ENCODE measurements at regions not wholly inside any gene's neighbourhood (a gene's known extent, or its start where the extent isn't known, plus 50 kb on each side); places are given as distances from the start of the nearest gene placed in this dataset.

- Histone ChIP-seq H2AFZ (ENCODE audit: low read depth, low read length, poor library complexity, severe bottlenecking) (peak overlapping the region; percentile 89), H3K9me2 (ENCODE audit: insufficient read depth) (no peaks in the 10 kb centered on the region), H3K4me2 (ENCODE audit: low read length) (peak overlapping the region; percentile 59; the same call in 1 of the 2 replicates), H3K36me3 (ENCODE audit: control insufficient read depth in 1 of 2, insufficient read depth in 2 of 2, low read length in 2 of 2) (no peaks in the 10 kb centered on the region), H3K27me3 (ENCODE audit: insufficient read depth, low read length) (no peaks in the 10 kb centered on the region), H3K27ac (ENCODE audit: low read depth, low read length) (no peak overlapping the region), H3K9me3 (ENCODE audit: control insufficient read depth in 1 of 2, insufficient read depth in 1 of 2, low read depth in 1 of 2, low read length in 2 of 2) (no peaks in the 10 kb centered on the region), H3K4me3 (replicated peaks in 1 of 2; ENCODE audit: low read depth in 1 of 2, low read length in 2 of 2) (no peak overlapping the region), H3K79me2 (ENCODE audit: insufficient read depth, low read length) (no peaks in the 10 kb centered on the region), H3K9ac (ENCODE audit: low read length) (no peak overlapping the region), H4K20me1 (ENCODE audit: insufficient read depth) (no peaks in the 10 kb centered on the region), H3K4me1 (ENCODE audit: control insufficient read depth in 1 of 2, insufficient read depth in 2 of 2, low read length in 2 of 2) (peaks cover 7 to 39% of the 10 kb centered on the region in 2 experiments)
- RAD21 ChIA-PET (ENCODE audit: low non-redundant PET in 1 of 2, low total read pairs in 2 of 2, uncharacterized antibody in 2 of 2, unreplicated experiment in 2 of 2), result interaction anchor here in 1 of 2 experiments (2.0 kb wide), 1 partner anchor 117 kb away, joined by 9 read pairs; no protein-coding TSS in a partner anchor
- intact Hi-C loops (cut with micrococcal nuclease), result loop anchor here (1.0 to 5.0 kb wide), 3 partner anchors 117 to 433 kb away; partner anchors contain the start of gene TMEM242
- no peak for TF ChIP-seq JUND (IDR thresholded peaks at IDR 0.05)
- no peak for TF ChIP-seq CEBPB (IDR thresholded peaks at IDR 0.05; ENCODE audit: low read depth)
- TF ChIP-seq ZFX (IDR thresholded peaks at IDR 0.05), result no peak
- no peak for TF ChIP-seq SRF (IDR thresholded peaks at IDR 0.05; ENCODE audit: low read depth)
- POLR2A ChIA-PET, result no interaction called here
- CTCF ChIA-PET, result interaction anchor here (0.9 to 2.6 kb wide), 6 partner anchors 85 to 316 kb away, joined by 4 to 22 read pairs (median 6); no protein-coding TSS in a partner anchor
- DNase-seq (ENCODE audit: low read depth, low spot score) (no peak), ATAC-seq (no peak)
- no TSS peak for BruUV-seq (replicated peaks)
Observed at GRCh38 chr6:157755746-157756411, 67.2 kb upstream of the SNX9 start.

GRCh38 chr6:157756708-157757429, 66.2 kb upstream of the SNX9 start:
- CTCF ChIA-PET, result interaction anchor here (0.6 to 2.6 kb wide), 14 partner anchors 8 to 375 kb away, joined by 3 to 22 read pairs (median 4); no protein-coding TSS in a partner anchor
- POLR2A ChIA-PET, result interaction anchor here (1.6 kb wide), 1 partner anchor 14 kb away, joined by 3 read pairs; no protein-coding TSS in a partner anchor
- TF ChIP-seq POLR2AphosphoS5 (IDR thresholded peaks at IDR 0.05; ENCODE audit: low read depth, low read length) (peak; percentile 29; the same call in 1 of the 2 replicates), ATF3 (IDR thresholded peaks at IDR 0.05) (no peak), YY1 (IDR thresholded peaks at IDR 0.05; ENCODE audit: extremely low read depth, insufficient replicate concordance, low read depth, low read length) (peak; percentile 61), TCF7L2 (IDR thresholded peaks at IDR 0.05; ENCODE audit: borderline replicate concordance, extremely low read depth, insufficient read depth, insufficient read length) (no peak), SRF (IDR thresholded peaks at IDR 0.05; ENCODE audit: low read depth) (no peak), EZH2phosphoT487 (IDR thresholded peaks at IDR 0.05; ENCODE audit: borderline replicate concordance) (no peak), CEBPB (IDR thresholded peaks at IDR 0.05; ENCODE audit: low read depth) (no peak), CTCF (IDR thresholded peaks at IDR 0.05 in 2 of 3, conservative IDR thresholded peaks at IDR 0.05 in 1 of 3; ENCODE audit: borderline replicate concordance in 1 of 3, insufficient read depth in 1 of 3, low read depth in 2 of 3, low read length in 2 of 3) (peak in 2 of 3 experiments; percentile 79 to 88; a peak in 4 of 6 replicates)

More at GRCh38 chr6:157756708-157757429, 66.2 kb upstream of the SNX9 start:
- RAD21 ChIA-PET (ENCODE audit: low non-redundant PET in 1 of 2, low total read pairs in 2 of 2, uncharacterized antibody in 2 of 2, unreplicated experiment in 2 of 2), result interaction anchor here (1.0 to 2.0 kb wide), 2 partner anchors 116 to 117 kb away, joined by 6 to 9 read pairs; no protein-coding TSS in a partner anchor
- Histone ChIP-seq H3K4me1 (ENCODE audit: control insufficient read depth in 1 of 2, insufficient read depth in 2 of 2, low read length in 2 of 2) (peaks cover 17 to 49% of the 10 kb centered on the region in 2 experiments), H4K20me1 (ENCODE audit: insufficient read depth) (no peaks in the 10 kb centered on the region), H2AFZ (ENCODE audit: low read depth, low read length, poor library complexity, severe bottlenecking) (peak overlapping the region; percentile 89), H3K36me3 (ENCODE audit: control insufficient read depth in 1 of 2, insufficient read depth in 2 of 2, low read length in 2 of 2) (no peaks in the 10 kb centered on the region), H3K9me3 (ENCODE audit: control insufficient read depth in 1 of 2, insufficient read depth in 1 of 2, low read depth in 1 of 2, low read length in 2 of 2) (no peaks in the 10 kb centered on the region), H3K9me2 (ENCODE audit: insufficient read depth) (no peaks in the 10 kb centered on the region), H3K4me2 (ENCODE audit: low read length) (peak overlapping the region; percentile 59), H3K79me2 (ENCODE audit: insufficient read depth, low read length) (no peaks in the 10 kb centered on the region), H3K9ac (ENCODE audit: low read length) (0 out of 2 replicates have a peak overlapping the region, but pooled peaks have one; percentile 15), H3K27me3 (ENCODE audit: insufficient read depth, low read length) (no peaks in the 10 kb centered on the region), H3K4me3 (replicated peaks in 1 of 2; ENCODE audit: low read depth in 1 of 2, low read length in 2 of 2) (peak overlapping the region in 1 of 2 experiments; percentile 18; a peak in 1 of 4 replicates), H3K27ac (ENCODE audit: low read depth, low read length) (no peak overlapping the region)
- peak; percentile 89 for ATAC-seq
- BruUV-seq (replicated peaks), result no TSS peak
- intact Hi-C loops (cut with micrococcal nuclease), result loop anchor here (1.0 to 5.0 kb wide), 3 partner anchors 116 to 434 kb away; partner anchors contain the start of gene TMEM242
- peak; percentile 71 for DNase-seq (ENCODE audit: low read depth, low spot score)

Data from HCT116 (cell line).